Lung (tissue), 11 donors: ENCODE measurements at regions not wholly inside any gene's neighbourhood (a gene's known extent, or its start where the extent isn't known, plus 50 kb on each side); places are given as distances from the start of the nearest gene placed in this dataset.

ENCODE experiments used
- ATAC-seq: fragments of 200-7000 bp; cut with Tn5 transposase; one replicate; pipeline ENCODE4 v1.9.1; 2020; ENCODE audit warnings: moderate number of reproducible peaks; ENCODE audit not compliant: insufficient read depth, low FRiP score
- DNase-seq, 3 donors: peaks; one replicate each; pipeline ENCODE4 v3.0.0-alpha.2; 2013 to 2017
- H3K27ac ChIP-seq, 2 donors: one replicate each; pipeline ENCODE4 v1.5.1; 2013; ENCODE audit warnings: mild to moderate bottlenecking in 2 of 2, moderate library complexity in 2 of 2, control low read depth in 1 of 2, inconsistent platforms in 1 of 2, low read depth in 1 of 2, low read length in 1 of 2
- H3K27me3 ChIP-seq, 3 donors: one replicate each; pipeline ENCODE4 v1.5.1; 2013; ENCODE audit warnings: low read length in 2 of 3; ENCODE audit not compliant: control insufficient read depth in 3 of 3, insufficient read depth in 3 of 3
- H3K36me3 ChIP-seq, 4 donors: one replicate each; pipeline ENCODE4 v1.5.1; 2013; ENCODE audit warnings: low read length in 4 of 4, mild to moderate bottlenecking in 1 of 4, moderate library complexity in 1 of 4; ENCODE audit not compliant: control insufficient read depth in 4 of 4, insufficient read depth in 4 of 4
- H3K4me1 ChIP-seq, 5 donors: one replicate each; pipeline ENCODE4 v1.5.1; 2013; ENCODE audit warnings: low read length in 5 of 5, mild to moderate bottlenecking in 2 of 5, moderate library complexity in 1 of 5; ENCODE audit not compliant: control insufficient read depth in 5 of 5, insufficient read depth in 5 of 5
- H3K4me3 ChIP-seq: one replicate; pipeline ENCODE4 v1.5.1; 2013; ENCODE audit warnings: mild to moderate bottlenecking, control low read depth, moderate library complexity
- H3K9ac ChIP-seq, 2 donors: one replicate each; pipeline ENCODE4 v1.5.1; 2013; ENCODE audit warnings: low read length in 2 of 2, control low read depth in 1 of 2; ENCODE audit not compliant: insufficient read depth in 1 of 2
- H3K9me3 ChIP-seq, 4 donors: one replicate each; pipeline ENCODE4 v1.5.1; 2013; ENCODE audit warnings: low read length in 3 of 4, mild to moderate bottlenecking in 1 of 4, moderate library complexity in 1 of 4; ENCODE audit not compliant: control insufficient read depth in 4 of 4, insufficient read depth in 3 of 4
- CTCF ChIP-seq: IDR thresholded peaks from 2 replicates; pipeline ENCODE4 v1.5.1; 2012; ENCODE audit warnings: mild to moderate bottlenecking; ENCODE audit errors: control extremely low read depth, extremely low read depth
- WGBS, 2 donors: extraction: QIAGEN DNeasy Blood & Tissue Kit; methylation state at CpG; one replicate each; pipeline ENCODE4 v1.1.7; 2013; 5-methylcytosine and 5-hydroxymethylcytosine counted together
- donor health status: control.
- donor health status: control.
- donor health status: Bipolar disorder and iron deficiency.
- donor health status: healthy.
- donor health status: DM: yes; HTN: yes; CAD: no.

GRCh38 chr1:95323123-95323522, 89.1 kb downstream of the RWDD3 start:
- H3K36me3 ChIP-seq = no peaks in the 10 kb centered on the region
- H3K27me3 ChIP-seq = no peaks in the 10 kb centered on the region
- ATAC-seq (no peak), DNase-seq (no peak)
- no peak for TF ChIP-seq CTCF
- 72 to 86% methylated on average over 1 of the region's 1 CpG for WGBS, 2 donors
- H3K9me3 ChIP-seq = peaks cover 0 to 3% (median 0%) of the 10 kb centered on the region in 4 donors
- no peak overlapping the region for H3K4me3 ChIP-seq
- H3K27ac ChIP-seq = no peak overlapping the region
- no peaks in the 10 kb centered on the region for H3K4me1 ChIP-seq
- H3K9ac ChIP-seq = no peak overlapping the region

- no peaks in the 10 kb centered on the region for H3K36me3 ChIP-seq
- no peak overlapping the region for H3K27ac ChIP-seq
- ATAC-seq (no peak), DNase-seq (no peak)
- H3K4me3 ChIP-seq = no peak overlapping the region
- no peaks in the 10 kb centered on the region for H3K4me1 ChIP-seq
- H3K9ac ChIP-seq = no peak overlapping the region
- H3K27me3 ChIP-seq = no peaks in the 10 kb centered on the region
- TF ChIP-seq CTCF = no peak
- H3K9me3 ChIP-seq = no peaks in the 10 kb centered on the region
- WGBS, 2 donors = 82 to 83% methylated on average over 4 of the region's 4 CpGs
Observed at GRCh38 chr1:95325349-95325748, 91.3 kb downstream of the RWDD3 start.

- Histone ChIP-seq H3K36me3 (no peaks in the 10 kb centered on the region), H3K9me3 (no peaks in the 10 kb centered on the region), H3K4me3 (no peak overlapping the region), H3K4me1 (no peaks in the 10 kb centered on the region), H3K9ac (no peak overlapping the region), H3K27ac (no peak overlapping the region), H3K27me3 (no peaks in the 10 kb centered on the region)
- DNase-seq = peak in 1 of 3 donors; percentile 15
- TF ChIP-seq CTCF = no peak
- ATAC-seq = no peak
- 41 to 53% methylated on average over 4 of the region's 4 CpGs for WGBS, 2 donors
Observed at GRCh38 chr1:95326023-95326422, 92.0 kb downstream of the RWDD3 start.

GRCh38 chr1:95332754-95333153, 98.7 kb downstream of the RWDD3 start:
- Histone ChIP-seq H3K9me3 (no peaks in the 10 kb centered on the region), H3K4me1 (no peaks in the 10 kb centered on the region), H3K27ac (no peak overlapping the region), H3K4me3 (no peak overlapping the region), H3K9ac (no peak overlapping the region), H3K27me3 (no peaks in the 10 kb centered on the region), H3K36me3 (no peaks in the 10 kb centered on the region)
- no peak for TF ChIP-seq CTCF
- no peak for ATAC-seq
- DNase-seq = no peak
- WGBS, 2 donors = 91 to 95% methylated on average over 1 of the region's 1 CpG
